HEK293T (cell line): ENCODE measurements at regions not wholly inside any gene's neighbourhood (a gene's known extent, or its start where the extent isn't known, plus 50 kb on each side); places are given as distances from the start of the nearest gene placed in this dataset.

Experiments
- ARNT ChIP-seq: fragments of 450-650 bp; IDR thresholded peaks from 2 replicates; pipeline ENCODE4 v1.6.1; 2017; ENCODE audit warnings: mild to moderate bottlenecking
- BHLHE40 ChIP-seq: fragments of 450-650 bp; IDR thresholded peaks from 2 replicates; pipeline ENCODE4 v1.6.1; 2016; ENCODE audit warnings: mild to moderate bottlenecking, moderate library complexity, borderline replicate concordance
- ELF4 ChIP-seq: fragments of 450-650 bp; IDR thresholded peaks from 2 replicates; pipeline ENCODE4 v1.6.1; 2017; ENCODE audit warnings: antibody characterized with exemption
- NFRKB ChIP-seq: fragments of 450-650 bp; IDR thresholded peaks from 2 replicates; pipeline ENCODE4 v1.6.1; 2016; ENCODE audit warnings: mild to moderate bottlenecking, moderate library complexity
- PKNOX1 ChIP-seq: fragments of 450-650 bp; IDR thresholded peaks from 2 replicates; pipeline ENCODE4 v1.6.1; 2016
- SUZ12 ChIP-seq: fragments of 450-650 bp; IDR thresholded peaks from 2 replicates; pipeline ENCODE4 v1.6.1; 2016; ENCODE audit warnings: mild to moderate bottlenecking
- TARDBP ChIP-seq: fragments of 450-650 bp; IDR thresholded peaks from 2 replicates; pipeline ENCODE4 v1.6.1; 2016
- ZNF384 ChIP-seq: fragments of 450-650 bp; IDR thresholded peaks from 2 replicates; pipeline ENCODE4 v1.6.1; 2016

- TF ChIP-seq BHLHE40 (no peak), ZNF384 (no peak), SUZ12 (no peak), ELF4 (no peak), NFRKB (no peak), TARDBP (no peak), PKNOX1 (no peak), ARNT (no peak)
Measured at GRCh38 chr2:180495606-180496005, 484.8 kb upstream of the UBE2E3 start.
